ENCODE measurements at regions not wholly inside any gene's neighbourhood (a gene's known extent, or its start where the extent isn't known, plus 50 kb on each side); places are given as distances from the start of the nearest gene placed in this dataset.

GRCh38 chr5:124240732-124241131, 505.7 kb downstream of the ZNF608 start:
- TF ChIP-seq, protein P1, sequence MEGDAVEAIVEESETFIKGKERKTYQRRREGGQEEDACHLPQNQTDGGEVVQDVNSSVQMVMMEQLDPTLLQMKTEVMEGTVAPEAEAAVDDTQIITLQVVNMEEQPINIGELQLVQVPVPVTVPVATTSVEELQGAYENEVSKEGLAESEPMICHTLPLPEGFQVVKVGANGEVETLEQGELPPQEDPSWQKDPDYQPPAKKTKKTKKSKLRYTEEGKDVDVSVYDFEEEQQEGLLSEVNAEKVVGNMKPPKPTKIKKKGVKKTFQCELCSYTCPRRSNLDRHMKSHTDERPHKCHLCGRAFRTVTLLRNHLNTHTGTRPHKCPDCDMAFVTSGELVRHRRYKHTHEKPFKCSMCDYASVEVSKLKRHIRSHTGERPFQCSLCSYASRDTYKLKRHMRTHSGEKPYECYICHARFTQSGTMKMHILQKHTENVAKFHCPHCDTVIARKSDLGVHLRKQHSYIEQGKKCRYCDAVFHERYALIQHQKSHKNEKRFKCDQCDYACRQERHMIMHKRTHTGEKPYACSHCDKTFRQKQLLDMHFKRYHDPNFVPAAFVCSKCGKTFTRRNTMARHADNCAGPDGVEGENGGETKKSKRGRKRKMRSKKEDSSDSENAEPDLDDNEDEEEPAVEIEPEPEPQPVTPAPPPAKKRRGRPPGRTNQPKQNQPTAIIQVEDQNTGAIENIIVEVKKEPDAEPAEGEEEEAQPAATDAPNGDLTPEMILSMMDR (conservative IDR thresholded peaks at IDR 0.05; ENCODE audit: low read depth, low read length), result no peak
- Histone ChIP-seq H2AFZ (ENCODE audit: low read depth) (no peak overlapping the region), H3K79me2 (ENCODE audit: insufficient read depth, low read depth) (no peaks in the 10 kb centered on the region)

GRCh38 chr5:124239572-124239971, 506.9 kb downstream of the ZNF608 start:
- no peak overlapping the region for H3K27ac ChIP-seq
- no peak overlapping the region for H2AFZ ChIP-seq (ENCODE audit: low read depth)
- H4K20me1 ChIP-seq (ENCODE audit: insufficient read depth), result no peaks in the 10 kb centered on the region
- no peaks in the 10 kb centered on the region for H3K27me3 ChIP-seq (ENCODE audit: insufficient read depth, low read depth)
- TF ChIP-seq, protein P1 (conservative IDR thresholded peaks at IDR 0.05; ENCODE audit: low read depth, low read length), result no peak
- H3K4me1 ChIP-seq (ENCODE audit: low read depth, poor library complexity, severe bottlenecking), result no peaks in the 10 kb centered on the region
- no peak overlapping the region for H3K4me3 ChIP-seq (IDR thresholded peaks at IDR 0.05; ENCODE audit: insufficient read depth, low read depth, low read length)
- H3K4me2 ChIP-seq, result no peak overlapping the region
- H3K79me2 ChIP-seq (ENCODE audit: insufficient read depth, low read depth), result no peaks in the 10 kb centered on the region
- H3K36me3 ChIP-seq (ENCODE audit: insufficient read depth), result no peaks in the 10 kb centered on the region
- H3K9ac ChIP-seq, result no peak overlapping the region

More at GRCh38 chr5:124240732-124241131, 505.7 kb downstream of the ZNF608 start:
- no peak overlapping the region for H3K4me2 ChIP-seq
- H3K4me1 ChIP-seq (ENCODE audit: low read depth, poor library complexity, severe bottlenecking), result no peaks in the 10 kb centered on the region
- no peaks in the 10 kb centered on the region for H4K20me1 ChIP-seq (ENCODE audit: insufficient read depth)
- H3K27me3 ChIP-seq (ENCODE audit: insufficient read depth, low read depth), result no peaks in the 10 kb centered on the region
- no peak overlapping the region for H3K27ac ChIP-seq
- no peak overlapping the region for H3K9ac ChIP-seq
- no peaks in the 10 kb centered on the region for H3K36me3 ChIP-seq (ENCODE audit: insufficient read depth)
- no peak overlapping the region for H3K4me3 ChIP-seq (IDR thresholded peaks at IDR 0.05; ENCODE audit: insufficient read depth, low read depth, low read length)

- TF ChIP-seq, protein P1 (conservative IDR thresholded peaks at IDR 0.05; ENCODE audit: low read depth, low read length), result no peak
- Histone ChIP-seq H3K27me3 (ENCODE audit: insufficient read depth, low read depth) (no peaks in the 10 kb centered on the region), H3K9ac (no peak overlapping the region), H2AFZ (ENCODE audit: low read depth) (no peak overlapping the region), H3K79me2 (ENCODE audit: insufficient read depth, low read depth) (no peaks in the 10 kb centered on the region), H3K4me1 (ENCODE audit: low read depth, poor library complexity, severe bottlenecking) (no peaks in the 10 kb centered on the region), H3K4me3 (IDR thresholded peaks at IDR 0.05; ENCODE audit: insufficient read depth, low read depth, low read length) (no peak overlapping the region), H4K20me1 (ENCODE audit: insufficient read depth) (no peaks in the 10 kb centered on the region), H3K4me2 (no peak overlapping the region), H3K36me3 (ENCODE audit: insufficient read depth) (no peaks in the 10 kb centered on the region), H3K27ac (no peak overlapping the region)
These were observed 508.1 kb downstream of the ZNF608 start for GRCh38 chr5:124238350-124238749.

DNA sequence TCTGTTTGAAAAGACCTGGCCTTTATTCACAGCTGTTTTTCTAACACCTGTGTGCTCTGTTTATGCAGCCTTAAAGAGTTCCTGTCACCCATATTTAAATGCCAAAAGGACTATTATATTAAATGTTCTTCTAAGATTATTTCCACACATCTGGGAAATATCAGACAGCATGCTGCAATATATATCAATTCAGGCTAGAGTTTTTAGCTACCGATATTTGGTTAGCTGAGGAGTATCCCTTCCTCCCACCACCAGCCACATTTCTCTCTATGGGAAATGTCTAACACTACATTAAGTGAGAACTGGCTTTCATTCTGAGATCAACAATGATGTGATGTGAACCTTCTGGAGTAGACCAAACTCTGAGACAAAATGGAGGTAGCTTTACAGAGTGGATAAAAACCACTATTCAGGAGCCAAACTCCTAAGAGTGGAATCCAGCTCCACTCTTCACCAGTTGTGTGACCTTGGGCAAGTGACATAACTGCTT, 509.2 kb downstream of the ZNF608 start:
- TF ChIP-seq, protein P1 (conservative IDR thresholded peaks at IDR 0.05; ENCODE audit: low read depth, low read length), result no peak
- H3K27ac ChIP-seq, result no peak overlapping the region
- no peak overlapping the region for H3K4me3 ChIP-seq (IDR thresholded peaks at IDR 0.05; ENCODE audit: insufficient read depth, low read depth, low read length)
- no peaks in the 10 kb centered on the region for H3K79me2 ChIP-seq (ENCODE audit: insufficient read depth, low read depth)
- H3K36me3 ChIP-seq (ENCODE audit: insufficient read depth), result no peaks in the 10 kb centered on the region
- no peak overlapping the region for H2AFZ ChIP-seq (ENCODE audit: low read depth)
- H3K4me1 ChIP-seq (ENCODE audit: low read depth, poor library complexity, severe bottlenecking), result no peaks in the 10 kb centered on the region
- H3K9ac ChIP-seq, result no peak overlapping the region
- no peak overlapping the region for H3K4me2 ChIP-seq
- H3K27me3 ChIP-seq (ENCODE audit: insufficient read depth, low read depth), result no peaks in the 10 kb centered on the region
- H4K20me1 ChIP-seq (ENCODE audit: insufficient read depth), result no peaks in the 10 kb centered on the region
